Natural killer cell (primary cell): ENCODE measurements at regions not wholly inside any gene's neighbourhood (a gene's known extent, or its start where the extent isn't known, plus 50 kb on each side); places are given as distances from the start of the nearest gene placed in this dataset.
"Not testable (repeated sequence)": the region's sequence is repeated elsewhere in the genome, so short reads cannot be mapped to it uniquely, and the experiment has no call there.

Source experiments
- ATAC-seq, 3 donors: fragments of 150-1000 bp in 2 of 3; fragments of 200-7000 bp in 1 of 3; cut with Tn5 transposase; 1 replicate in 1 of 3; 2 replicates in 2 of 3; pipeline ENCODE4 v1.10.0; 2021; ENCODE audit warnings: mild to moderate bottlenecking in 2 of 3, moderate library complexity in 2 of 3
- DNase-seq, 2 donors: peaks; one replicate each; pipeline versions ENCODE4 v3.0.0 to v3.0.0-alpha.2; 2013 to 2021; ENCODE audit warnings: mixed read lengths in 1 of 2
- H3K27ac ChIP-seq: one replicate; pipeline ENCODE4 v1.5.1; 2013; ENCODE audit warnings: mild to moderate bottlenecking, low read length
- H3K27me3 ChIP-seq: one replicate; pipeline ENCODE4 v1.6.1; 2013; ENCODE audit warnings: low read length; ENCODE audit not compliant: control insufficient read depth, insufficient read depth
- H3K36me3 ChIP-seq: one replicate; pipeline ENCODE4 v1.6.1; 2013; ENCODE audit warnings: low read length; ENCODE audit not compliant: control insufficient read depth, insufficient read depth
- H3K4me1 ChIP-seq: one replicate; pipeline ENCODE4 v1.6.1; 2013; ENCODE audit warnings: low read length; ENCODE audit not compliant: control insufficient read depth, insufficient read depth
- H3K4me3 ChIP-seq: one replicate; pipeline ENCODE4 v1.5.1; 2013; ENCODE audit warnings: low read length
- H3K9me3 ChIP-seq: one replicate; pipeline ENCODE4 v1.6.1; 2013; ENCODE audit warnings: low read length; ENCODE audit not compliant: control insufficient read depth, insufficient read depth
- H3K27ac Mint-ChIP-seq, 2 donors: one replicate each; pipeline ENCODE4 v1.8.0; 2022; ENCODE audit warnings: mild to moderate bottlenecking in 2 of 2, mixed read lengths in 2 of 2, moderate library complexity in 1 of 2
- H3K27me3 Mint-ChIP-seq, 2 donors: one replicate each; pipeline ENCODE4 v1.8.0; 2022; ENCODE audit warnings: low read depth in 2 of 2, mixed read lengths in 2 of 2
- H3K36me3 Mint-ChIP-seq: one replicate; pipeline ENCODE4 v1.8.0; 2022; ENCODE audit warnings: mixed read lengths
- H3K4me1 Mint-ChIP-seq, 2 donors: one replicate each; pipeline ENCODE4 v1.8.0; 2022; ENCODE audit warnings: mixed read lengths in 2 of 2
- H3K4me3 Mint-ChIP-seq: one replicate; pipeline ENCODE4 v1.8.0; 2022; ENCODE audit warnings: mild to moderate bottlenecking, moderate library complexity, mixed read lengths
- H3K9me3 Mint-ChIP-seq, 2 donors: one replicate each; pipeline ENCODE4 v1.8.0; 2022; ENCODE audit warnings: mixed read lengths in 2 of 2
- CTCF ChIP-seq: fragments of 200-600 bp; IDR thresholded peaks from one replicate; pipeline ENCODE4 v1.8.0; 2022; ENCODE audit warnings: antibody characterized with exemption
- WGBS: methylation state at CpG from one replicate; pipeline ENCODE4 v1.1.7; 2013; ENCODE audit warnings: missing lambda C conversion rate; ENCODE audit not compliant: insufficient coverage; 5-methylcytosine and 5-hydroxymethylcytosine counted together
- intact Hi-C: fragments of 100-400 bp; cut with micrococcal nuclease; formaldehyde crosslinking; loops from one replicate; pipeline ENCODE4 v1.14.2; 2022

DNA sequence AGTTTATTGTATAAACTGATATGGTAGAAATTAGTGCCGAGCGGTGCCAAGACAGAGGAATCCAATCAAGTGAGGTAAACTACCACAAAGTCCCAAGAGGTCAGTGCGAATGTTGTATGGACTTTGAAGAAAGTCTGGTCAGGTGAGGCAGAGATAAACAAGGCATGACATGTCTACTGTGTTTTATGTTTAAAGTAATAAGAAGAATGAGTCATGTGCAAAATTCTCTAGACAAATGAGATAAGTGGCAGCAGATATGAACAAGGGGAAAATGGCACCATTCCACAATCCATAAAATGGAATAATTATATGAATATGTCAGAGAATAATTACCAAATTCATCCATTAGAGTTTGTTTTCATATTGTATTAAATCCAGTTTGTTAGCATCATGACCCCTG, 364.1 kb upstream of the CCNH start:
- Histone ChIP-seq H3K27me3 (peaks cover 24% of the 10 kb centered on the region), H3K36me3 (no peaks in the 10 kb centered on the region), H3K4me1 (no peaks in the 10 kb centered on the region), H3K27ac (no peak overlapping the region), H3K4me3 (no peak overlapping the region), H3K9me3 (no peaks in the 10 kb centered on the region)
- Mint-ChIP-seq H3K9me3 (no peaks in the 10 kb centered on the region), H3K36me3 (no peaks in the 10 kb centered on the region), H3K4me3 (no peak overlapping the region), H3K27me3 (peaks cover 17 to 49% of the 10 kb centered on the region in 2 donors), H3K4me1 (no peaks in the 10 kb centered on the region), H3K27ac (no peak overlapping the region)
- intact Hi-C loops: no loop called here
- 94% methylated on average over 3 of the region's 3 CpGs for WGBS
- TF ChIP-seq CTCF: no peak
- no peak for DNase-seq
- ATAC-seq: no peak

DNA sequence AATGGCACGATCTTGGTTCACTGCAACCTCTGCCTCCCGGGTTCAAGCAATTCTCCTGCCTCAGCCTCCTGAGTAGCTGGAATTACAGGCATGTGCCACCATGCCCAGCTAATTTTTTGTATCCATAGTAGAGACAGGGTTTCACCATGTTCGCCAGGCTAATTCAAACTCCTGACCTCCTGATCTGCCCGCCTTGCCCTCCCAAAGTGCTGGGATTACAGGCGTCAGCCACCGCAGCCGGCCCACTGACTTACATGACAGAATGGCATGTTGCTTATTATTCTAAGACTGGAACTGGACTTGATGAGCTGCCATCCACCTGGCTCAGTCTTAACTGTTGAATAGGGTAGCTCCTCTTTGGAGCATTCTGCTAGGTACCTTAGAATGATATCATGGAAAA, 363.6 kb upstream of the CCNH start:
- H3K4me3 ChIP-seq, H3K9me3 Mint-ChIP-seq, H3K9me3 ChIP-seq, H3K27ac Mint-ChIP-seq, H3K4me1 ChIP-seq, H3K36me3 Mint-ChIP-seq, H3K27ac ChIP-seq, ATAC-seq, intact Hi-C loops, H3K4me3 Mint-ChIP-seq, DNase-seq, H3K4me1 Mint-ChIP-seq, H3K36me3 ChIP-seq: not testable (repeated sequence)
- peaks cover 13 to 44% of the 10 kb centered on the region in 2 donors for H3K27me3 Mint-ChIP-seq
- WGBS: 91% methylated on average over 7 of the region's 7 CpGs
- peaks cover 19% of the 10 kb centered on the region for H3K27me3 ChIP-seq

GRCh38 chr5:87775228-87775627, 362.5 kb upstream of the CCNH start:
- H3K27me3 Mint-ChIP-seq: peaks cover 6 to 38% of the 10 kb centered on the region in 2 donors
- intact Hi-C loops: no loop called here
- Histone ChIP-seq H3K27ac (no peak overlapping the region), H3K36me3 (no peaks in the 10 kb centered on the region), H3K4me1 (no peaks in the 10 kb centered on the region), H3K4me3 (no peak overlapping the region), H3K9me3 (no peaks in the 10 kb centered on the region), H3K27me3 (peaks cover 18% of the 10 kb centered on the region)
- H3K4me3 Mint-ChIP-seq: no peak overlapping the region
- no peaks in the 10 kb centered on the region for H3K4me1 Mint-ChIP-seq
- no peaks in the 10 kb centered on the region for H3K9me3 Mint-ChIP-seq
- ATAC-seq (no peak), DNase-seq (no peak)
- no peak overlapping the region for H3K27ac Mint-ChIP-seq
- TF ChIP-seq CTCF: no peak
- WGBS: 60% methylated on average over 1 of the region's 2 CpGs
- H3K36me3 Mint-ChIP-seq: no peaks in the 10 kb centered on the region

DNA sequence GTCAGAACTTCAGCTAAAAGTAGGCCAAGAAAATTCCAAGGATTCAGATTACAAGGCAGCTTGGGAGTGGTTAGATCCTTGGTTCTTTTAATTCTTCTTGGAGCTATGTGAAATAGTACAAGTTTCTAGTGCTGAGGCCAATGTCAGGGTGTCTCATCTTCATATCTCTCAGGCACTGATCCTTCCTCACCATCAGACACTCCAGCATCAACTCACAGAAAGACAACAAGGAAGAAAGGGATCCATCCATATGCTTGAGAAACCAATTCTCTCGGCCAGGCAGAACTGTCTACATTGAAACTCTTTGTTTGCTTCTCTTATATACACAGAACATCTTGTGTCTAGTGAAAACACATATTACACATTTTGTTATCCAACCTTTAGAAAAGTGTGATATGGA, 362.1 kb upstream of the CCNH start:
- peaks cover 6 to 42% of the 10 kb centered on the region in 2 donors for H3K27me3 Mint-ChIP-seq
- H3K9me3 ChIP-seq: no peaks in the 10 kb centered on the region

More for the DNA sequence above, 362.1 kb upstream of the CCNH start:
- H3K4me1 ChIP-seq: no peaks in the 10 kb centered on the region
- Mint-ChIP-seq H3K9me3 (no peaks in the 10 kb centered on the region), H3K4me3 (no peak overlapping the region), H3K4me1 (no peaks in the 10 kb centered on the region), H3K27ac (no peak overlapping the region), H3K36me3 (no peaks in the 10 kb centered on the region)
- H3K27ac ChIP-seq: no peak overlapping the region
- WGBS: no CpG with 5 or more reads among the region's 1 CpG
- H3K36me3 ChIP-seq: no peaks in the 10 kb centered on the region
- peaks cover 18% of the 10 kb centered on the region for H3K27me3 ChIP-seq
- no peak for TF ChIP-seq CTCF
- intact Hi-C loops: no loop called here
- DNase-seq (no peak), ATAC-seq (no peak)
- H3K4me3 ChIP-seq: no peak overlapping the region
